CD14-positive monocyte (primary cell): ENCODE measurements at regions not wholly inside any gene's neighbourhood (a gene's known extent, or its start where the extent isn't known, plus 50 kb on each side); places are given as distances from the start of the nearest gene placed in this dataset.
"Not testable (repeated sequence)": the region's sequence is repeated elsewhere in the genome, so short reads cannot be mapped to it uniquely, and the experiment has no call there.

Experiments
- DNase-seq, 3 donors: peaks; one replicate each; pipeline ENCODE4 v3.0.0-alpha.2; 2011 to 2022
- H2AFZ ChIP-seq: 2 replicates; pipeline ENCODE4 v1.6.0; 2012; ENCODE audit warnings: mild to moderate bottlenecking, low read depth, low read length, inconsistent platforms; ENCODE audit not compliant: insufficient read depth, poor library complexity, severe bottlenecking
- H3K27ac ChIP-seq, 2 donors: 1 replicate in 1 of 2; 2 replicates in 1 of 2; pipeline ENCODE4 v1.5.1; 2012 to 2013; ENCODE audit warnings: low read length in 2 of 2, control low read depth in 1 of 2, inconsistent platforms in 1 of 2, low read depth in 1 of 2, mild to moderate bottlenecking in 1 of 2
- H3K27me3 ChIP-seq, 2 donors: one replicate each; pipeline versions ENCODE4 v1.6.0 to v1.6.1; 2011 to 2013; ENCODE audit warnings: low read length in 2 of 2; ENCODE audit not compliant: control insufficient read depth in 2 of 2, insufficient read depth in 2 of 2
- H3K36me3 ChIP-seq, 2 donors: replicated peaks in 1 of 2; 1 replicate in 1 of 2; 2 replicates in 1 of 2; pipeline versions ENCODE4 v1.5.1 to v1.6.1; 2012 to 2013; ENCODE audit warnings: low read length in 2 of 2, control low read depth in 1 of 2, inconsistent platforms in 1 of 2, mild to moderate bottlenecking in 1 of 2; ENCODE audit not compliant: insufficient read depth in 2 of 2, control insufficient read depth in 1 of 2
- H3K4me1 ChIP-seq, 2 donors: 1 replicate in 1 of 2; 2 replicates in 1 of 2; pipeline versions ENCODE4 v1.5.1 to v1.6.1; 2012 to 2013; ENCODE audit warnings: low read length in 2 of 2, control low read depth in 1 of 2, inconsistent platforms in 1 of 2, mild to moderate bottlenecking in 1 of 2, moderate library complexity in 1 of 2; ENCODE audit not compliant: insufficient read depth in 2 of 2, control insufficient read depth in 1 of 2
- H3K4me2 ChIP-seq: replicated peaks from 2 replicates; pipeline ENCODE3; 2012; ENCODE audit warnings: low read length, moderate library complexity, mild to moderate bottlenecking; ENCODE audit not compliant: poor library complexity, severe bottlenecking; ENCODE audit errors: extremely low read depth
- H3K4me3 ChIP-seq, 3 experiments: fragments of 200-600 bp in 1 of 3; sonication (generic) in 1 of 3; replicated peaks in 1 of 3; 1 replicate in 2 of 3; 2 replicates in 1 of 3; pipeline ENCODE4 v1.5.1; 2011 to 2013; ENCODE audit warnings: low read length in 3 of 3, mild to moderate bottlenecking in 3 of 3, control low read depth in 2 of 3, low read depth in 2 of 3, inconsistent platforms in 1 of 3, moderate library complexity in 1 of 3
- H3K79me2 ChIP-seq: 2 replicates; pipeline ENCODE4 v1.6.0; 2012; ENCODE audit warnings: mild to moderate bottlenecking, control low read depth, inconsistent platforms, low read length, moderate library complexity; ENCODE audit not compliant: insufficient read depth
- H3K9ac ChIP-seq: 2 replicates; pipeline ENCODE4 v1.6.0; 2017; ENCODE audit warnings: low read length, mild to moderate bottlenecking; ENCODE audit not compliant: insufficient read depth, poor library complexity, severe bottlenecking
- H3K9me3 ChIP-seq, 2 donors: replicated peaks in 1 of 2; 1 replicate in 1 of 2; 2 replicates in 1 of 2; pipeline versions ENCODE4 v1.5.1 to v1.6.1; 2012 to 2013; ENCODE audit warnings: low read length in 2 of 2, control low read depth in 1 of 2; ENCODE audit not compliant: control insufficient read depth in 1 of 2, insufficient read depth in 1 of 2
- H4K20me1 ChIP-seq: 2 replicates; pipeline ENCODE4 v1.6.0; 2012; ENCODE audit warnings: mild to moderate bottlenecking, low read length, control low read depth, moderate library complexity; ENCODE audit not compliant: insufficient read depth
- H3K27ac Mint-ChIP-seq, 7 donors: one replicate each; pipeline ENCODE4 v1.8.0; 2020; ENCODE audit warnings: mild to moderate bottlenecking in 7 of 7, mixed read lengths in 7 of 7, moderate library complexity in 6 of 7, inconsistent platforms in 2 of 7
- H3K27me3 Mint-ChIP-seq, 3 donors: one replicate each; pipeline ENCODE4 v1.8.0; 2021 to 2022; ENCODE audit warnings: low read depth in 3 of 3, mild to moderate bottlenecking in 3 of 3, mixed read lengths in 3 of 3, moderate library complexity in 3 of 3, inconsistent platforms in 1 of 3
- H3K36me3 Mint-ChIP-seq, 2 donors: one replicate each; pipeline ENCODE4 v1.8.0; 2020; ENCODE audit warnings: mixed read lengths in 2 of 2, inconsistent platforms in 1 of 2, mild to moderate bottlenecking in 1 of 2
- H3K4me1 Mint-ChIP-seq: one replicate; pipeline ENCODE4 v1.8.0; 2020; ENCODE audit warnings: mild to moderate bottlenecking, mixed read lengths
- H3K4me3 Mint-ChIP-seq, 2 donors: one replicate each; pipeline ENCODE4 v1.8.0; 2020; ENCODE audit warnings: mild to moderate bottlenecking in 2 of 2, mixed read lengths in 2 of 2, moderate library complexity in 1 of 2
- H3K9me3 Mint-ChIP-seq, 7 donors: one replicate each; pipeline ENCODE4 v1.8.0; 2020 to 2022; ENCODE audit warnings: mixed read lengths in 7 of 7, mild to moderate bottlenecking in 6 of 7, moderate library complexity in 6 of 7, inconsistent platforms in 2 of 7
- CTCF ChIP-seq: fragments of 200-600 bp; IDR thresholded peaks from one replicate; pipeline ENCODE4 v1.8.0; 2022; ENCODE audit warnings: antibody characterized with exemption, mild to moderate bottlenecking
- WGBS: methylation state at CpG from one replicate; pipeline ENCODE4 v1.1.5; 2013; ENCODE audit warnings: missing lambda C conversion rate; ENCODE audit not compliant: insufficient coverage; 5-methylcytosine and 5-hydroxymethylcytosine counted together
- intact Hi-C, 2 donors: fragments of 100-400 bp; cut with micrococcal nuclease; formaldehyde crosslinking; loops; one replicate each; pipeline versions ENCODE4 v1.15.0 to v1.15.1; 2023

GRCh38 chr14:31911160-31911559 is 165.9 kb upstream of the ARHGAP5 start:
- H3K4me3 ChIP-seq, result no peak overlapping the region
- H3K4me3 Mint-ChIP-seq, result no peak overlapping the region

GRCh38 chr14:31913370-31913769 is 163.7 kb upstream of the ARHGAP5 start:
- H3K27ac Mint-ChIP-seq, result no peak overlapping the region
- intact Hi-C loops, result no loop called here
- 96% methylated on average over 3 of the region's 4 CpGs for WGBS

More at GRCh38 chr14:31911160-31911559, 165.9 kb upstream of the ARHGAP5 start:
- no peak overlapping the region for H3K27ac ChIP-seq
- Mint-ChIP-seq H3K27ac (no peak overlapping the region), H3K36me3 (no peaks in the 10 kb centered on the region), H3K4me1 (no peaks in the 10 kb centered on the region), H3K9me3 (peaks cover 13 to 32% (median 21%) of the 10 kb centered on the region in 7 donors), H3K27me3 (peaks cover 1 to 5% (median 4%) of the 10 kb centered on the region in 3 donors)
- TF ChIP-seq CTCF, result no peak
- no peaks in the 10 kb centered on the region for H3K36me3 ChIP-seq
- H3K79me2 ChIP-seq, result no peaks in the 10 kb centered on the region
- H3K4me1 ChIP-seq, result no peaks in the 10 kb centered on the region
- no peak for DNase-seq
- H2AFZ ChIP-seq, result no peak overlapping the region
- H3K9ac ChIP-seq, result no peak overlapping the region
- H3K9me3 ChIP-seq, result peaks cover 10 to 13% of the 10 kb centered on the region in 2 donors
- H3K27me3 ChIP-seq, result no peaks in the 10 kb centered on the region
- intact Hi-C loops, result no loop called here
- no CpG with 5 or more reads among the region's 1 CpG for WGBS
- H4K20me1 ChIP-seq, result no peaks in the 10 kb centered on the region
- H3K4me2 ChIP-seq, result no peak overlapping the region

GRCh38 chr14:31918289-31918688 is 158.8 kb upstream of the ARHGAP5 start:
- H3K27me3 Mint-ChIP-seq, H3K4me3 Mint-ChIP-seq, H3K27ac Mint-ChIP-seq, H2AFZ ChIP-seq, H3K9me3 ChIP-seq, H3K36me3 Mint-ChIP-seq, H3K27me3 ChIP-seq, H3K4me3 ChIP-seq, H3K79me2 ChIP-seq, H4K20me1 ChIP-seq, H3K27ac ChIP-seq, intact Hi-C loops, H3K36me3 ChIP-seq, DNase-seq, H3K4me2 ChIP-seq, H3K4me1 ChIP-seq, H3K4me1 Mint-ChIP-seq, H3K9ac ChIP-seq, H3K9me3 Mint-ChIP-seq: not testable (repeated sequence)
- WGBS, result no CpG with 5 or more reads among the region's 7 CpGs

More at GRCh38 chr14:31913370-31913769, 163.7 kb upstream of the ARHGAP5 start:
- H3K4me1 Mint-ChIP-seq, result no peaks in the 10 kb centered on the region
- no peak overlapping the region for H3K27ac ChIP-seq
- H3K4me3 Mint-ChIP-seq, result no peak overlapping the region
- no peaks in the 10 kb centered on the region for H3K27me3 ChIP-seq
- no peak for DNase-seq
- peaks cover 0 to 4% (median 1%) of the 10 kb centered on the region in 3 donors for H3K27me3 Mint-ChIP-seq
- no peaks in the 10 kb centered on the region for H3K36me3 Mint-ChIP-seq
- H2AFZ ChIP-seq, result no peak overlapping the region
- no peaks in the 10 kb centered on the region for H3K36me3 ChIP-seq
- H3K79me2 ChIP-seq, result no peaks in the 10 kb centered on the region
- no peak overlapping the region for H3K4me2 ChIP-seq
- H3K9me3 Mint-ChIP-seq, result peaks cover 13 to 32% (median 18%) of the 10 kb centered on the region in 7 donors
- peaks cover 10 to 13% of the 10 kb centered on the region in 2 donors for H3K9me3 ChIP-seq
- H4K20me1 ChIP-seq, result no peaks in the 10 kb centered on the region
- no peak overlapping the region for H3K9ac ChIP-seq
- no peak for TF ChIP-seq CTCF
- no peaks in the 10 kb centered on the region for H3K4me1 ChIP-seq
- H3K4me3 ChIP-seq, result no peak overlapping the region
